ENCODE measurements at regions not wholly inside any gene's neighbourhood (a gene's known extent, or its start where the extent isn't known, plus 50 kb on each side); places are given as distances from the start of the nearest gene placed in this dataset.
A peak's percentile ranks its signal among the peaks of the same experiment; 100 is the strongest.

DNA sequence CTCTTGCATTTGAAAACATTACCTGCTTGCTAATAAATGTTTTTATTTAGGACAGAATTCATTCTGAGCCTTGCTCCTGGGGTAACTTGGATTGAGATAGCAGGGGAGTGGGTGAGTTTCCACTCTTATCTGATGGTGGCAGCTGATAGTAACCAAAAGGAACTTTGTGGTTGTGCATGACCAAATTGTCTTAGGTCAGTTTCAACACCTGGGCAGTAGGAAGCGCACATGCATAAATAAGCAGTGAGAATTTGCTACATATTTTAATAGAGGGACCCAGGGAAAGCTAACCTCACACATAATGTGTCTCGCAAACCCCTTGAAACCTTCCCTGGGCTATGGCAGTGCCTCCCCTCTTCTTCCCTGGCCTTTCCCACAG lies 65.4 kb upstream of the XCR1 start:
- intact Hi-C loops (cut with DNase I), result no loop called here
- DNase-seq (ENCODE audit: low spot score), result no peak

DNA sequence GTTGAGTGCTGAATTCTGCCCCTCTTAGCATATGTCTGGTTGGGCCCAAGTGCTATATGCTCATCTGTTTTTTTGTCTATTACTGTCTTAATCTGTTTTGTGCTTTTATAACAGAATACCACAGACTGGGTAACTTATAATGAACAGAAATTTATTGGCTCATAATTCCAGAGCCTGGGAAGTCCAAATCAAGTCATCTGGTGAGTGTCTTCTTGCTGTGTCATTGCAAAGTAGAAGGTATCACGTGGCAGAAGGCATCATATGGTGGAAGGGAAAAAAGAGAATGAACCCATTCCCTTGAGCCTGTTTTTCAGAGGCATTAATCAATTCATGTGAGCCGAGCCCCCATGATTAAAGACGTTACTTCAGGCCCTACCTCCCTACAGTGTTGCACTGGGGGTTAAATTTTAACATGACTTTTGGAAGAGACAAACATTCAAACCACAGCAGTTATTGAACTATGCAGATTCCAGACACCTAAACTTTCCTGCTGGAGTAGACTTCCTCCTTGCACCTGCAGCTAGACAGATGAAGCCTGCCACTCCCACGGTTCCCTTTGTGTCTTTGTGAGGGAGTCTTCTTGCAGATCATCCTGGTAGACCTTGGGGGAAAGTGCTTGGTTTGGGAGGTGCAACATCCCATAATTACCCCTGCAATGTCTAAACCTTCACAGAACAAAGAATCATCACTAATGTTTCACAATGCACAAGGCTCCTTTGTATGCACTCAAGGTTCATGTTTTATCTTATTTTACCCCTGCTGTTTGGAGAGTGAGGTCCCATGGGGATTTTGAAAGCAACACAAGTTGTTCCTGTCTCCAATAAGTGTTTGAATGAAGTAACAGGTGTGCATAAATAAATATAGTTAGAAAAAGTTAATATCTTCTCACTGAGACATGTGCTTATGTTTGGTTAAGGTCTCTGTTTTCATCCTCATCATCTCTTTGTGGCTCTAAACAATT lies 64.7 kb upstream of the XCR1 start:
- intact Hi-C loops (cut with DNase I), result no loop called here
- no peak for DNase-seq (ENCODE audit: low spot score)

GRCh38 chr3:46091046-46091445 lies 63.8 kb upstream of the XCR1 start:
- no peak for DNase-seq (ENCODE audit: low spot score)
- intact Hi-C loops (cut with DNase I), result no loop called here

DNA sequence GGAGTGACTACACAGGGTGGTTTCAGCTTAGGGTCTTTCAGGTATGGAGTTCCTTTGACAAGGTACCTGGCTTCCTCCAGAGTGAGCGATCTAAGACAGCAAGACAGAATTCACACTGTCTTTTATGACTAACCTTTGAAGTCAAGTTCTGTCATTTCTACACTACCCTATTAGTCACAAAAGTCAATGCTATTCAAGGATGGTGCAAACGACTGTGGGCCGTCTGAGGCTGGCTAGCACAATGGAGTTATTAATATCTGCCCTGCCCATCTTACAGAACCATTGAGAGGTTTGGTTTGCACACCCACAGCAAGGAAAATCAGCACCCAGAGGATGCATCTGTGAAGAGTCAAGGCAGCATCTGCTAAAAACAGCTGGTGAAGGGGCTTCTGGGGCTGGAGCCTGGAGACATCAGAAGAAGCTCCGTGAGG lies 62.9 kb upstream of the XCR1 start:
- DNase-seq (ENCODE audit: low spot score), result no peak
- intact Hi-C loops (cut with DNase I), result no loop called here

GRCh38 chr3:46089237-46090011 lies 62.1 kb upstream of the XCR1 start:
- intact Hi-C loops (cut with DNase I), result no loop called here
- DNase-seq (ENCODE audit: low spot score), result peak; percentile 88

GRCh38 chr3:46087871-46088270 lies 60.6 kb upstream of the XCR1 start:
- intact Hi-C loops (cut with DNase I), result no loop called here
- no peak for DNase-seq (ENCODE audit: low spot score)

- no peak for DNase-seq (ENCODE audit: low spot score)
- intact Hi-C loops (cut with DNase I), result no loop called here
Observed at GRCh38 chr3:46086986-46087385, 59.7 kb upstream of the XCR1 start.

DNA sequence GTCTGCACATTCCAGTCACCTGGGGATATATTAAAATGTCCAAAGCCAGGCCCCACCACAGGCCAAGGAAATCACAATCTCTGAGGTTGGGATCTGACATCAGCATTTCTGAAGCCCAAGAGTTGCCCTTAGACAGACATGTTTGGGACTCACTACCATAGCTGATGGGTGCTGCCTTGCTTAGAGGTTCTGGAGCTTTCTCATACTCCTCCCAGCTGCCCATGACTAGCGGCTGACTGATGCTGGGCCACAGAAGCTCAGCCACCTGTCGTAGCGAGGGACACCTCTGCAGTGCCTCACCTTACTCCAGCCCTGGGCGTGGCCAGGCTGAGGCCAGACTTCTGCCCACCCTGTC lies 58.8 kb upstream of the XCR1 start:
- intact Hi-C loops (cut with DNase I), result no loop called here
- no peak for DNase-seq (ENCODE audit: low spot score)

DNA sequence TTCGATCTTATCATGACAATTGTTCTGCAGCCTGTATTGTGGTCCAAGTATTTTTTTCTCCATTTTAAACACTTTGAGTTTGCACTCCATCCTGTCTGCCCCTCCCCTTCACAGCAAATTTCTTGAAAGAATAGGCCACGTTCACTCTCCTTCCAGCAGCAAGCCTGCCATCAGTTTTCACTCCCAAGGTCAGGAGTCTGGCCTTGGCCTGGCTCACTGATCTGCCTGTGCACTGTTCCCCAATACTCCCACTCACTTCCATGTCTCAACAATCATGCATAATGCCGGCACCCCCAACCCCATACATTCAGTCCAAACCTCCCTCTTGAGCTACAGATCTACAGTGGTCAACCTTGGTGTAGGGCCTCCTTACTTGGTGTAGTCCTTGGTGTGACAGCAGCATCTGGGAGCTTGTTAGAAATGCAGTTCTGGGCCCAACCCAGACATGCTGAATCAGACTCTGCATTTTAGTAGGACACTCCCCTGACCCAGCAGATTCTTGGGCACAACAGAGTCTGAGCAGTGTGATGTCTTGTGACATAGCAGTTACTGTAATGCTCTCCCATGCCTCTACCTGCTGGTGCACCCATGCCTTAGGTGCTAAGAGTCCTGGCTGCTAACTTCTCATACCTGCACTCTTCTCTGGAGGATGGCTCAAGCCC lies 58.3 kb upstream of the XCR1 start:
- no peak for DNase-seq (ENCODE audit: low spot score)

DNA sequence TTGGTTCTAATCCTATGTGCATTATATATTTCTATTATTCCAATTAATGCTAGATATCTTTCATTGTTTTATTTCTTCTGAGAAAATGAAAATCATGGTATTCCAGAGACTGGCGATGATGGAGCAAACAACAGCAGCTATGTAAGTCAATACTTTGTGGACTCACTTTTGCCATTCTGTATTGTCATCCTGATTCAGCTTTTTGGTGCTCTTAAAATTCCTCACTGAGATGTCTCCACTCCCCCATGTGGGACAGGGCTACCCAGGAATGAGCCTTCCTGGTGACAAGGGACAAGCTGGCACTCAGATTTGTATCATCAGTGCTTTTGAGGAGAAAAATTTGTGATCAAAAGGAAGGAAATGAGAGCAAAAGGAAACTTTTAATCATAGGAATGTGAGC lies 56.7 kb upstream of the XCR1 start:
- no peak for DNase-seq (ENCODE audit: low spot score)
- intact Hi-C loops (cut with DNase I), result no loop called here

More for the DNA sequence above, 58.3 kb upstream of the XCR1 start:
- intact Hi-C loops (cut with DNase I), result no loop called here

DNA sequence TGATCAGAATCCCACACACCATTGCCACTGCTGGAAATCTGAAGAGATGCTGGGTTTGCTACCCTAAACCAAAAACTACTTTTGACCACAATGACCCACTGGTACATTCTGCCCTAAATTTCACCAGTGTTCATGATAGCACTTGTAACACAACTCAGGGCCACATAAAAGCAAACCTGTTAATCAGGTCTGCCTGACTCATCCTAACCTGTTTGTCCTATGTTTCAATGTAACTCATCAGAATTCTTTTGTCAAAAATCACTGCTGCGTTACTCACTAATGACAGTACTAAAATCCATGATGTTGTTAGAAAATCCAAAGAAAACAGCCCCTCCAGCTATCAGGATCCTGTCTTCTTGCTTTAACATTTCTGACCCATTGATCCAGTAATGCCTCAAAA lies 55.6 kb upstream of the XCR1 start:
- DNase-seq (ENCODE audit: low spot score), result no peak
- intact Hi-C loops (cut with DNase I), result no loop called here

DNA sequence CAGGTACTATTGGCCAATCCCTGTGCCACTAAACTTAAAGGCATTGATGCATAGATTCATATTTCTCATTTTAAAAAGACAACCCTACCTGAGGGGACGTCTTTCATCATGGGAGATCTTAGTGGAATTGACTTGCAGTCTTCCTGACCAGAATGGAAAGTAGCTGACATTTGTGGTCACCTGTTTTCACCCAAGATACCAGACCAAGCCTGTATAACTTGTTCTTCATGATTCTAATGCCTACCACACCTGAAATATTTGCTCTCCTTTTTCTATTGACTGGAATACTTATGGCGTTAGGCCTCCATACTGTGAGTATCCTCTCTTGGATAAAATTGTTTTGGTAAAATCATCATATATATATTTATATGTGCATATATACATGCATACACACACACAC lies 54.7 kb upstream of the XCR1 start:
- DNase-seq (ENCODE audit: low spot score), result no peak
- intact Hi-C loops (cut with DNase I), result no loop called here

DNA sequence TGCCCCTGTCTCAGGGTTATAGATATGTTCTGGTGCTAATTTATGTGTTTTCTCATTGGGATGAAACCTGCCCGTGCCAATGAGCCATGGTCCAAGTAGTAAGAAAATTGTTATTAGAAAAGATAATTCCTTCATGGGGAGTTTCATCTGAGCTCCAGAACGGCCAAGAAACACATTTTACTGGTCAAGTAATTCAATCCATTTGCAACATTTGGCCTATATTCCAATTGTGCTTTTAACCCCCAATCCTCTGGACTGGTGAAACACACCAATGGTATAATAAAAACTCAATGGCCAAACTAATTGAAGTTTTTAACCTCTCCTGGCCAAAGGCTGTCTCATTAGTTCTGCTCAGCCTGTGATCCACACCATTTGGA lies 53.7 kb upstream of the XCR1 start:
- intact Hi-C loops (cut with DNase I), result no loop called here
- DNase-seq (ENCODE audit: low spot score), result no peak

DNA sequence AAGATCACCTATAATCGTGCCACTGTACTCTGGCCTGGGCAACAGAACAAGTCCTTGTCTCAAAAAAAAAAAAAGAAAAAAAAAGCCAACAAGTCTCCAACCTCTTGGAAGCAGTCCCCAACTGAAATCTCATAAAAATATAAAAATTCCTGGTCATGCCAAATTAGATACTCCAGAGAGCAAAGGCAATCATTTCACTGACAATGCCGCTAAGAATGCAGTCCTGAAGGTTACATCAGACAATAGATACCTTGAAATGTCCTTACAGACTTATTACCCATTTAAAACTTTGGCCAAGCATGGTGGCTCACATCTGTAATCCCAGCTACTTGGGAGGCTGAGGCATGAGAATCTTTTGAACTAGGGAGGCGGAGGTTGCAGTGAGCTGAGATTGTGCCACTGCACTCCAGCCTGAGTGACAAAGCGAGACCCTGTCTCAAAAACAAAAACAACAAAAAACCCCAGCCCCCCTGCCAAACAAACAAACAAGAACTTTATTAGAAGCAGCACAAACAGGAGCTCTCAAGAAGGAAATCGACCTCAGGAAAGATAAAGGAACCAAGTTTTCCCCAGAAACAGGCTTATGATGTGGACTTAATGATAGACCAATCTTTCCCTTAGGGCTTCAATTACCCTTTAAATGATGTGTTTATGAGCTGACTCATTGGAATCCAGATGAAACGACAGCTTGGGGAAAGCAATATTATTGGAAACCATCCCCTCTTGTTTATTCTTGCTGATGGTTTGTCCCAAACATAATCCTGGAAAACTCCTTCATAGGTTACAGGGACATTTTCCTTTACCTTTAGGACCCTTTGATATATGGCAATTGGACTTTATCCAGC lies 53.1 kb upstream of the XCR1 start:
- no peak for DNase-seq (ENCODE audit: low spot score)
- intact Hi-C loops (cut with DNase I), result no loop called here

DNA sequence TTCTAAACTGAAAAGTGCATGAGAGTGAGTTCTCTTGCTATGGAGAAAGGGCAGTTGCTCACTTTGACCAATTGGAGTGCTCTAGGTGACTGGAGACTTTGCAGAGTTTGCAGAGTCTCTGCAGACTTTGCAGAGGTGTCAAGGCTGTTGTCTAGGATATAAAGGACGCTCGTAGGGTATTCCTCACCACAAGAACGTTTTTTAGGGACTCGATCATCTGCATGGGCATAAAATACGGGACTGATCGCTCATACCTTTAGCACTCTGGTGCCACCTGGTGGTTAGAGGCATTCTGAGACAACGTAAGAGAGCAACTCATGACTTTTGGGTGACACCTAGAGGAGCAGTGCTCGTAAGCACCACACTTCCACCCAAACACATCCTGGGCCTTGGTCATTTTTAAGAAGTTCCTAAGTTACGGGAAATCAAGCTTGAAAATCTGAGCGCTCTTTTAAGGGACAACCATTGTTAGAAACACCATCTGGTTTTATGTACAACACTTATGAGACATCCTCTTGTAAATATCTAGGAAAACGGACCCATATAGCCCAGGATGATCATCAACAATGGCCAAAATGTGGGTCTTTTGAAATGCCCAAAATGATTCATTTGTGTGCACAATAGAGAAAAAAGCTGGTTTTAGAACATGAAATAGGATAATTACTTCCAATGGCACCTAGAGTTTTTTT lies 51.6 kb upstream of the XCR1 start:
- intact Hi-C loops (cut with DNase I), result loop anchor here (5.0 to 10.0 kb wide), 2 partner anchors 142 to 144 kb away; no protein-coding TSS in a partner anchor
- peak; percentile 91 for DNase-seq (ENCODE audit: low spot score)

All from posterior vena cava (tissue), 2 donors.